ENCODE measurements at regions not wholly inside any gene's neighbourhood (a gene's known extent, or its start where the extent isn't known, plus 50 kb on each side); places are given as distances from the start of the nearest gene placed in this dataset.

DNA sequence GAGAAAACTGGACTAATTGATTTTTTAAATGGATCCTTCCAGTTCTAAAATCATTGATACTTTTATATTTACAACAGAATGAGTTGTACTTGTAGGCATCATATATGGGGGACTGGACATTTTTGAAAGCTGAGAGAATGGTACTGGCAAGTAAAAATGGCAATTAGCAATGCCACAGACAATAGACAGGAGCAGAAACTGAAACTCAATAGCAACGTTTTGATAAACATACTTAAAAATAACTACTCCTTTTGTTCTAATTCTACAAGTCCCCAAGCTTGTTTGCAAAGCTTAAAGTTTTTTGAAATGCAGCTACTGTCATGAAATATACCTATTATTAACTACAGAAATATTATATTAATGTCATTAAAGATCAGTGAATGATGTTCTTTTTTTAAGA lies 52.8 kb upstream of the FBXL7 start:
- no peak for DNase-seq (ENCODE audit: low spot score)

DNA sequence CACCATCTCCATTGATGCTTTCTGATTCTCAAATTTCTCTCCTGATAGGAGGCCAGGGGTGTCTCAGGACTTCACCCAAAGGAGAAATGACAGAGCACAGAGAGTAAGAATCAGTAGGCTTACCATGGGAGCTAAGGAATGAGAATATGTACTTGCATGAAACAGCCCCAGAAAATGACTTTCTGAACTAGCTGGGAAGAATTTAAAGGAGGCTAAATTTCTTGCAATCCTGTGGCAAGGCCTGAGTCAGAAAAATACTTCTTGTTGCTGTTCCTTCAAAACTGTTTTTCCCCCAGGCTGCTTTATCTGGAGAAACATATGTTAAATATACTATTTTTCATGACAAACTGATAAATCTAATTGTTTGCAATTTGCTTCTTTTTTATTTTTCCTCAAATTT lies 53.4 kb upstream of the FBXL7 start:
- no peak for DNase-seq (ENCODE audit: low spot score)

DNA sequence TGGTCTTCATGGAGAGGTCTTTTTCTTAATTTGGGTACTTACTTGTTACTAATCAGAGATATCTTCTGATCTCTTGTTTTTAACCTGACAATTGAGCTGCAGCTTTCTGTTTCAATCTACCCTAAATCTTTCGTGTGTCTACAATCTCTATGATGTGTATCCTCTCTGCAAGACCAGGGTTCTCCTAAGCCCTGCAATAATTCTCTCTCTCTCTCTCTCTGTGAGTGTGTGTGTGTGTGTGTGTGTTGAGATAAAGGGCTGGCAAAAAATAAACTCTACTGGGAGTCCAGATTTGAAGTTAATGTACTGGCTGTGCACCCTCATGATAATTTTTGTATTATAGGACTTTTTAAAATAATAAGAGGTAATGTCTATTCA lies 57.8 kb upstream of the FBXL7 start:
- DNase-seq (ENCODE audit: low spot score), result no peak

DNA sequence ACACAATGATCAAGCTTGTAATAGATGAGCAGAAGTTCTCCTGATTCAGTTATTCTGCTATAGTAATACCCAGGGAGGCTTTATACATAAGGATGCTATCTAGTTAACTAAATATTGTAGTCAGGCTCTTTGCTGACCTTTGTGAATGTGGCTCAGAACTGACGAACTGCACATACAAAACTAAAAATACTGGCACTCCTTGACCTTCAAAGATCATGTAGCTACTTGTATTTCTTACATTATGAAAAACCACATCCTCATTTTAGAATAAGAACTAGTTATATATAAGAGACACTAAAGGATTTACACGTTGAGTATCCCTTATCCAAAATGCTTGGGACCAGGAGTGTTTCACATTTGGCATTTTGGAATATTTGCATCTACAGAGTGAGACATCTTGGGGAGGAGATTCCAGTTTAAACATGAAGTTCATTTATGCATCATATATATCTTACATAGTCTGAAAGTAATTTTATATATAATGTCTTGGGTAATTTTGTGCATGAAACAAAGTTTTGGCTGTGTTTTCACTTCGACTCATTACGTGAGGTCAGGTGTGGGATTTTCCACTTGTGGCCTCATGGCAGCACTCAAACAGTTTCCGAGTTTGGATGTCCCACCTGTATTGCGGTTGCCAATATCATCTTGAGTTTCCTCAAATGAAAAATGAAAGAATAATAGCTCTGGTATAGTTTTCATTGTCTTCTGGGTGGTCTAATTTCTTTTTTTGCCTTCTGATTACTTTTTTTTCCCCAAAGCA lies 58.4 kb upstream of the FBXL7 start:
- DNase-seq (ENCODE audit: low spot score), result no peak

DNA sequence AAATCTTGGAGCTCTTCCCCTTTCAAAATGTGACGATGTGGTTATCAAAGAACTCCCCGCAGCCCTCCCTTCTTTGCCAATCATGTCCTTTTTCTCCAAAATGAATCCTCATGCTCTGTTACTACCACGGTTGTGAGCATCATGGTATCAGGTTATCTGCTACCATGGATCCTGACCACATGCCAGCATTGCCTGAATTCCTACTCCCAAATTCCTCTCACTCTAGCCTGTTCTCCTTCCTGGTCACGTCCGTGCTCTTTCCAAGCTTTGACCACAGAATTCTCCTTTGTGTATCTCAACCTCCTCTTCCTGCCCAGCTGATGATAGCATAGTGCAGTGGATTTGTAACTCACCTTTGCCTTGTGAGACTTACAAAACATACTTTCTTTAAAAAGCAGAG lies 59.5 kb upstream of the FBXL7 start:
- DNase-seq (ENCODE audit: low spot score), result no peak

DNA sequence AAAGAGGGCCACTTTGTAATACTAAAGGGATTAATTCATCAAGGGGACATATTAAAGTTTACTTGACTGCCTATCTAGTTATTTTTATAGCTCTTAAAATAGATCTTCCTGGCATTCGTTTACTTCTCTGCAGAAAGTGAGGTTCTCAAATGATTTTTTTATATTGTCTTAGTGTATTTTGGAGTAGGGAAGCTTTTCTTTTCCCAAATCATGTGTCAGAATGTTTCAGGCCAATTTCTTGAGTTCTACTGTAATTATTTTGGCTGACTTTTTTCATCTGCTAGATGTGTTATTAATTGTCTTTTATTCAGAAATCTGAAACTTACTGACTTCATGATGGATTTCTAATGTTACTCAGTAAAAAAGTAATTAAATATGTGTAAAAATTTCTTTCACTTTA lies 60.2 kb upstream of the FBXL7 start:
- no peak for DNase-seq (ENCODE audit: low spot score)

DNA sequence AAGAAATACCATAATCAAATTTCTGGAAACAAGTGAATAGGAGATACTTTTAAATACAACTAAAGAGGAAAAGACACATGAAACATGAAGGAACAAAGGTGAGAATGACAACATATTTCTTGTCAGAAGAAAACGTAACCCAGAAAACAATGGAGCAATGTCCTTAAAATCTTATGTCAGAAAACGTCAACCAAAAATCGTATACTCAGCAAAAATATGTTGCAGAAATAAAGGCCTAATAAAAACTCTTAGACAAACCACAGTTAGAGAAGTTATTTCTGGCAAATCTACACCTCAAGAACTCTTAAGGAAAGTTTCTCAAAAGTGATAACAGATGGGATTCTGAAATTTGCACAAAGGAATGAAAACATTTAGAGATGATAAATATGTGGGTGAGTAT lies 66.3 kb upstream of the FBXL7 start:
- no peak for DNase-seq (ENCODE audit: low spot score)

DNA sequence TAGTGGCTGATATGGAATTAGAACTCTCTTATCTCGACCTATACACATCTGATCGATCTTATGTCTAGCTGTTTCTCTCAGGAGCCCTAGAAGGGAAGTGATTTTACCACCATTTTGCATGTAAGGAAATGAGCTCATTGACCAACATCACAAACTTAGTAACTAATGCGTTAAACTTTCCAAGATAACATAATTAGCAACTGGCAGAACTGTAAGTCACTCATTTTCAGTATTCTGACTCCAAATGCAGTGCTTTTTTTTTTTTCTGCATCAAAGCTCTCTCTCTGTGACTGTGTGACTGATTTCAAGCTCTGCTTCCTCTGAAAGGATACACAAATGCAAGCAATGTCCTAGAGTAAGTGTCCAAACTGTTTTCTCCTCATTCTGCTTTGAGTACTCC lies 68.1 kb upstream of the FBXL7 start:
- DNase-seq (ENCODE audit: low spot score), result no peak

DNA sequence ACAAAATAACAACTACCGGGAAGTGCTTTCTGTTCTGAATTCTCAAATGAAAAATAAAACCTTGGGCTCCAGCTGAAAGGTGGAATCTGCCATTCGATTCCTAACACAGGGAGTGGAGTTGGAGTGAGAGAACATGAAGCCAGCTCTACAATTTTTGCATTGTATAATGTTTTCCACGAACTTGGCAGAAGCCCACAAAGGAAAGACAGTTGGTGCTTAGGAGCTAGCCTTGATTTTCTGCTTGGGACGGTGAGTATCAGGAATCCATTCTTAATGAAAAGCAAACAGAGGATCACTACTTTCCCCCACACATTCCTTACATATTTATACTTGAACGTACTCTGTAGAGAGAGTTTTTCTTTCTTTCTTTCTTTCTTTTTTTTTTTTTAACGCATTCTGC lies 74.2 kb upstream of the FBXL7 start:
- no peak for DNase-seq (ENCODE audit: low spot score)

DNA sequence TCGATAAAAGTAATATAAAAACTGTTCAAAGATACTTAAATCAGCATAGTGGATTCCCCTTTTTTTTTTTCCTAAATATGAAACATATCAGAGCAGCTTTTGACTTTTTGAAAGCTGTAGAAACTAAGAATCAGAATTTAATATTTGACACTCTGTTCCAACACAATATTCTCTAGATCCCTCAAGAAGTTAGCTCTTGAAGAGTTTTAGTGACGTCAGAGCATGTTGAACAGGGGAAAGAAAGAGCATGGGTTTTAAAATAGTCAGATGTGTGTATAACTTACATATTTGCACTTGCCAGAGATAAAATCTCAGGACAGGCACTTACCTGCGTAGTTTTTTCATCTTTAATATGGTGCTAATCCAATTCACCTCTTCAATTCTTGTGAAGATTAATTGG lies 75.2 kb upstream of the FBXL7 start:
- DNase-seq (ENCODE audit: low spot score), result no peak

DNA sequence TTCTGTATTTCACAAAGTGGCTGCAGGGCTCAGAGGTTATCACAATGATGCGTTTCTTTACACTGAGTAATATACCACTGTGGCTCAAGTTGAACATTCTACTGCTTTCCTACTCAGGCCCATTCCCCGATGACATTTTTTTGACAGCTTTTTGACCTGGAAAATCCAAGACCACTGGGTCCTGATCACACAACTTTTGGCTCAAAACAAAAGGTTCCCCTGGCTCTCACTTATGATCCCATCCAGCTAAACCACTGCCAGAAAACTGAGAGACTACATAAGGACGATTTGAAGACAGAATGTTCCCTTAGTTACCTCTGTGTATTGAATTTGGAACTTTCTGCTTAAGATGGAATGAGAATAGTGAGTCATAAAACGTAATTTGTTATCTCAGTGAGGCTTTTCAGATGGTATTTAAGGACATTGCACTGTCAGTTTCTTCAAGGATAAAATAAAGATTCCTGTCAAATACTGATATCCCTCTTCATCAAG lies 78.0 kb upstream of the FBXL7 start:
- DNase-seq (ENCODE audit: low spot score), result no peak

DNA sequence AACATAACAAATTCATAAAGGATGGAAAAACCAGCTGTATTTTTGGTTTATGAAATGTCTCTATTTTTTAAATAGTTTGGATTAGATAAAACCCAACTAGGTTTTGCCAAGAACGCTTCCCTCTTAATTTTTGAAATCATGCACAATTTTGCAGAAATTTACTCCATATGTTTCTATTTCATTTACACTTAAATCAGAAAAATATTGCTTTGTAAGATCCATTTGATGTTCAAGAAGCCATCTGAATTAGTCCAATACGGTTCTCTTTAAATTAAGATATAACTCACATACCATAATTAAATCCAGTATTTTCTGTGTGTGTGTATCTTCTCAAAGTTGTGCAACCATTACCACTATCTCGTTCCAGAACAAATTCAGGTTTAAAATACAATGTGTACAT lies 78.6 kb upstream of the FBXL7 start:
- no peak for DNase-seq (ENCODE audit: low spot score)

DNA sequence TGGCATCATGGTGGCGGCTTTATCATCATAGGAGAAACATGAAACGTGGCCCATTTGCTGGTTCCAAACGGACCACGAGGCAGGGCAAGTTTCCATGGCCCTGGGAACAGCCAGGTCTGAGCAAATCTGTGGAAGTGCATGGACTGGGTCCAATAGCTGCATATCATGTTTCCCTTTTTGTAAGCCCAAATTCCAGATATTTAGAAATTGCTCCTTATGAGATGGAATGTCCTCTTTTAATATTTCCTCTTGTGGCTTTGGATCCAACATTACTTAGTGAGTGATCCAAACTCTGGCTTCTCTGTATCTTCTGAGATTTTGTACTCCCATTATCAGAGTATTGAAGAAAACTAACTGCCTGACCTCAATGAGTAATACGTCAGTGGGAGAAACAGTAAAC lies 79.8 kb upstream of the FBXL7 start:
- DNase-seq (ENCODE audit: low spot score), result no peak

DNA sequence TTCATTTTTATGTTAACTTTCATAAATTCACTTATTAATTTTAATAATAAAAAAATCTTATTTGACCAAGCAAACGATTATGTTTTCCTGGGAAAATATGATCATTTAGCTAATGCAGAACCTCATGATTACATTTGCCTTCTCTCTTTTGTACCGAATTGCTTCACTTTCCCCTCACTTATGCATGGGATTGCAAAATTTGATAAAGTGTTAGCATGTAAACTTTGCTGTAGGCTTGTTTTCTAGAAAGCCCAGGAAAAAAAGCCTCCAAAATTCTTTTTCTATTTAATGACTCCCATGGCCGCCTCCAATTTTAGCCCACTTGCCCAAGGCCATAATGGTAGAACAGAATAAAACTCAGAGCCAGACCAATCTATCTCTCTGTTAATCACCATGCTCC lies 82.8 kb upstream of the FBXL7 start:
- no peak for DNase-seq (ENCODE audit: low spot score)

DNA sequence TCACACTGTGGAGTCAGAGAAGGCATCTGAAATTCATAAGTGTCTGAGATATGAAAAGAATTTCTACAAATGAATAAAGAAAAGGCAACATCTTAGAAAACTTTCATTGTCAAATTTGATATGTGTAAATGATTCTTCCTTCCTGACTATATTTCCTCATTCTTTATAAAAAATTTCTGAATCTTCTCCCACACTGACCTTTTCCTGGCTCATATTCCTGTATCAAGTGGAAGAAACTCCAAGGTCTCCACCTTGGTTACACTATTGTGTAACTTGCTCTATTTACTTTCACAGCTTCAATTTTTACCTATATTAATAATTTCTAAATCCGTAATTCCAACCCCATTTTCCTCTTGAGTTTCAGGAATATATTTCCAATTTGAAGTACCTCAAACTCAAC lies 93.5 kb upstream of the FBXL7 start:
- DNase-seq (ENCODE audit: low spot score), result no peak

DNA sequence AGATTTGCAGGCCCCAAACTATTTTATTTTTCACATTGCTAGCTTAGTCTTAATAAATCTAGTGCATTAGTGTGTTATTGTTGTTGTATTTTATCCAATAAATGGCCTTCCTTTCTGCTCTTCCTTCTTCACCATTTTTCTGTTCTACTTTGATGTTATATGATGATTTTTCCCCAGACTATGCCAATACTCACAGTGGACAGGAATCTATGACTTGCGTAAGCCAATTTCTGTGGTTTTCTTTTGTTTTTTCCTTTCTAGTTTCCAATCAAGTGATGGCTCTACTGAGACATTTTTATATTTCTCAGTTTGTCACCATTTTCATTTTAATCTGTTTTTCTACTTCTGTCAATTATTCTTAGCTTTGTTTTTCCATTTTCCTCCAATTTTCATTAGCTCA lies 106.8 kb upstream of the FBXL7 start:
- no peak for DNase-seq (ENCODE audit: low spot score)

DNA sequence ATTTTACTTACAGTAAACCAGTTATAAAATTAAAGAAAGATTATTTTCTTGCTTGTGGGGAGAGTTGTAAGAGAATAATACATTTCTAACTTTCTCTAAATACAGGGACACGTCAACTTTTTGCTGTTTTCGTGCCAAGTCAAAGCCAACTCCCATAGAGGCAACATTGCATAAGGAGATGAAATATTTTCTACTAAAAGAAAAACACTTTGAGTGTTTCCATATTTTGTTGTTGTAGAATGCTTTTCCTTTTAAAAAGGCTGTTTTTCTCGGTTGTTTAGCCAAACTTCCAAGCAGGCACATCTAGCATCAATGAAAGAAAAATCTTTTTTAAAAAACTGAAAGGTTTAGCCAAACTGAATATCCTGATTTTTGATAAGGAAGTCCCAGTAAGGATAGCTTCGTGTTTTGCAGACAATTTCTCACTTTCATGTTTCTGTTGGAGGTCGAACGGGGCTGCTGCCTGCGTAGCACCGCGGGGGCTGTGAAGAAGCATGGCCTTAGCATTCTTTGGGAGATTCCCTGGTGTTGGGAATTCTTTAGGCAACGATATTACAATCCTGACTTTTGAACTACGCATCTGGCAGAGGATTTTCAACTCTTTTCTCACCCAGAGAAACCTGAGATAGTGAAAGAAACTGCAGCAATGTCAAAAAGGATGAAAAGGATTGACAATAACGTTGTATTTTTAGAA lies 108.1 kb upstream of the FBXL7 start:
- no peak for DNase-seq (ENCODE audit: low spot score)

DNA sequence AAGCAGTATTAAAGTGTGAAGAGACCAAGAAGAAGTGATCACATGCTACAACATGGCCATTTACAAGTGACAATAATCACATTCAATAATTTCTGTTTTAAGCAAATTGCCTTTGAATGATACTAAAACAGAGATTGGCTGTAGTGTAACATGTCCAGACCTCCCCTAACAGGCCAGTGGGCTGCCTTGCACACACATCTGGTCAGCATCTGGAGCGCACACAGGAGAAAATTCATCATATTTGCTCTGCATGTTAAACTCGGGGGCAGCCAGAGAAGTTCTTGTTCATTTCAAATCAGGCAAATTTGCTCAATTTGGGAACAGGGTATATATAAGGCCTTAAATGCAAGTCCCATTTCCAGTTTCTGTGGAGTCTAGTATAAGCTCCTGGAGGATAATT lies 111.1 kb upstream of the FBXL7 start:
- DNase-seq (ENCODE audit: low spot score), result no peak

DNA sequence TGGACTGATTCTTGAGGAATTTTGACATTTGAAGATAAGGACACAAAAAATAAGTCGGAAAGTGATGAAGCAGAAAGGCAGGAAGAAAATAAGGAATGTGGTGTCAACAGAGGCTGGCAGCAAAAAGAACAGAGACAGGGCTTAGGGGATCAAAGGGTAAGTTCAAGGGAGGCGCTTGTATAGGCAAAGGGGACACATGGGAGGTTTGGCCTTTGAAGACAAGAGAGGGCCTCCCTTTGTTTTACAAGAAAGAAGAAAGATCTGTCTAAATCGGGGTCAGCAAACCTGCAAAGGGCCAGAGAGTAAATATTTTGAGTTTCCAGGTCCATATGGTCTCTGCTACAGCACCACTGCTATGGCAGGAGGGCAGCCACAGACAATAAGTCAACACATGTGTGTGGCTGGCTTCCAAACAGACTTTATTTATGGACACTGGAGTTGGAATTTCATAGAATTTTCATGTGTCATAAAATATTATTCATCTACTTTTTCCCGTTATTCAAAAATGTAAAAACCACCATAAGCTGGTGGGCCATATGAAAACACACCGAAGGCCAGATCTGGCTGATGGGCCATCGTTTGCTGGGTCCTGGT lies 112.0 kb upstream of the FBXL7 start:
- DNase-seq (ENCODE audit: low spot score), result no peak

DNA sequence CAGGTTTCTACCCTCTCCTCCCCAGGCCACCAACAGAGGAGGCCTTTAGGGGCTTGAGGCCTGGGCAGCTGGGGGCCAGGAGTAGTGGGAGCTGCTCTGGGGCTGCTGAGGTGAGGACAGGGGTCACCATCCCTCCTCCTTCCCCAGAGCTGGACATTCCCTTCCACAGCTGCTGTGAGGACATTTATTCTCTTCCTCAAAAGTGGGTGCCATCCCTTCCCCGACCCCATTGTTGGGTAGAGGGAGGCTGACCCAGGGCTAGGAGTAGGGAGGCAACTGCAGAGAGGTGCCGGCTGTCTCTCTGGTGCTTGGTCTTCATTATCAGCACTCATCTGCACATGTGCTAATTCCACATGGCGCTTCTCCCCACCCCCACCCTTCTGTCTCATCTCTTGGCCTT lies 113.9 kb upstream of the FBXL7 start:
- no peak for DNase-seq (ENCODE audit: low spot score)

DNA sequence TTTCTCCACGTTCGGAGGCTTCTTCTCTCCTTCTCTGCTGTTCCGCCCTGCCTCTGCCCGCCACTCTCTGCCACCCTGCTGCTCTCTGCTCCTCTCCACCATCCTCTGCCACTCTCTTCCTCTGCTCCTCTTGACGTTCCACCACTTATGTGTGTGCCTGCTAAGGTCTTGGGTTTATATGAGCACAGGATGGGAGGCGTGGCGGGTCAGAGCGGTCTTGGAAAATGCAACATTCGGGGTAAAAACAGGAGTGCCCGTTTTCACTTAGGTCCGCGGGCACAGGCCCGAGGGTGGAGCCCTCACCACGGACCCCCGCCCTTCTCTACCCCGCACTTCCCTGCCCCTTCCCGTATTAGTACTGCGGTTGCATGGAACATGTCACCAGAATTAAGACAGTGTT lies 114.4 kb upstream of the FBXL7 start:
- no peak for DNase-seq (ENCODE audit: low spot score)

DNA sequence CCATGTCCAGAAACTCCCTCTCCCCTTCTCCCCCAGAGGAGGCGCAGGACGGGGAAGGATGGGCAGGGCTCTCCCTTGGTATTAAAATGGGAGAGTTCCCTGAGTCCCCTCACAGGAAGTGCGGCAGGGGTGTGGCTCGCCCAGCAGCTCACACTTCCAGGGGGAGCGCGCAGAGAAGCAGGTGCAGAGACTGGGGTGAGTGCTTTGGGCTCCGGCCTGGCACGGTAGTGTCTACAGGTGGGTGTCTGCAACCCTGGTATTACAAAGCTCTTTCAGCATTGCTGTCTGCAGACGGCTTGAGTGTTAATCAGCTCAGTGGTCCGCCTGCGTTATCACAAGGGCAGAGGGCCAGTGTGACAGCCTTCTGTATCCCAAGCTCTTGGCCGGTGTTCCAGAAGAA lies 114.9 kb upstream of the FBXL7 start:
- DNase-seq (ENCODE audit: low spot score), result no peak

DNA sequence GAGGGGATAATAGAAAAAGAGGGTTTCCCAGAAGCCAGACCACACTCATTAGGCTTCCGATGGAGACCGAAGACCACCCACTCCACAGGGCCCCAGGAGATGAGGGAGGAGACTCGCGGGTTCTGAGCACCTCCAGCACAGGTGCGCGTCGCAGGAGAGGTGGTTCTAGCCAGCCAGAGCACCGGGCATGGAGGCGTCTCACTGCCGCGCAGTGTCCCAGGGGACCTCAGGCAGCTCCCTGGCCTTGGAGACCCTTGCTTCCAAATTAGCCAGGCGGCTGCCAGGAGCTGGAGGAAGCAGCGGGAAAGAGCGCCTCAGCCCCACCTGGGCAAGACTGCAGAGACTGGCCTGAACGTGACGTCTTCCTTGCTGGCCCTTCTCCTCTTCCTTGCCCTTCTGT lies 115.4 kb upstream of the FBXL7 start:
- DNase-seq (ENCODE audit: low spot score), result no peak

DNA sequence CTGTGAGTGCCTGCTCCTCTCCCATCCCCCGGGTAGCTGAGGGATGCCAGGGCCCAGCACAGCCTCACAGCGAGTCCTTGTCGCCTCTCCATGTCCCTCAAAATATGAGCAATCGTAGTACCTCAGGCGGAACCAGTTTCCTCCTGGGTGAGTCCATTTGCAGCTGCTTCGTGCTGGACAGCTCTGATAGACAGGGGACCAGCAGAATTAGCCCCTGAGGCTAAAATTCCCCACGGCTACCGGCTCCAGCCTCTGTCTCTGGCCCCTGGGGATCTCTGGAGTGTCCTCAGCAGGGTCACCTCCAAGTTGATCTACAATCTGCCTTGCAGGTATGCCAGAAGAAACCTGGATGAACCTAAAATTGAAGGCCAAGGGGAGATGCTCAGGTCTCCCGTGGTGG lies 115.8 kb upstream of the FBXL7 start:
- DNase-seq (ENCODE audit: low spot score), result no peak
